ENCODE measurements at regions not wholly inside any gene's neighbourhood (a gene's known extent, or its start where the extent isn't known, plus 50 kb on each side); places are given as distances from the start of the nearest gene placed in this dataset.

DNA sequence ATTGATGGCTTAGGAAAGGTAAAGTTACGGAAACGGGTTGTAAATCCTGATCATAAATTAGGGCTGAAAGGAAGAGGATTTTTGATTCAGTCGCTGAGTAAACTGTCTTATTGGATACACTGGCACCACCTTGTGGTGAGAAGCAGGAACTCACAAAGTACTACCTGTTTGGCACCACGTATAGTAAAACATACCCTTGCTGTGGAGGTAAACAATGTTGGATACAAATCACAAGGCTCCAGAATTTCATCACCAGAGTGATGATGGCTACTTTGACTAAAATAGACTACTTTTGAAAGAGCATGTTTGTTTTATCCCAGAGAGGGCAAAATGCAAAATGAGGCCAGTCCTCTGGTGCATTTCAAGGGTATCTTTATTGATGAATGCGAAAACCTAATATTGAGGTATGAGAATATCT, 216.9 kb downstream of the IGSF11 start:
- TF ChIP-seq SIN3A (IDR thresholded peaks at IDR 0.05; ENCODE audit: borderline replicate concordance, insufficient read depth, low read length) (no peak), FOXP2 (optimal IDR thresholded peaks at IDR 0.05; ENCODE audit: borderline replicate concordance, extremely low read depth, extremely low read length, insufficient read depth) (no peak)

DNA sequence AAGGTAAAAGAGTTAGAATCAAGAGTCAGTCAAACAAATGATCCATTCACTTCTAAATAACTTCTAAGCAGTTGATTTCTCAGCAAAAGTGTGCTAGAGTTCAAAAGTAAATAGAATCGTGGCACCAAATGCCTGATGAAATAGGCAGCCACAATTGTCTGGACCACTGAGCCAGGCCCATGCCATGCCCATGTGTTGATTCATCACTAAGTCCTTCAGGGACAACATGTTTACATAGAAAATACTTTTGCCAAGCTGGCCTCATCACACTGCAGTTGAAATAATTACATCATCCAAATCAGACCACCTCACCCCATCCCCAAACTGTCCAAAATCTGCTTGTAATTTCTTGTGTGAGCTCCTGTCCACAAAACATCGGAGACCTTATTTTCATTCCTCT, 216.3 kb downstream of the IGSF11 start:
- TF ChIP-seq TAF1 (IDR thresholded peaks at IDR 0.05; ENCODE audit: borderline replicate concordance, insufficient read depth, low read length) (no peak), FOXP2 (optimal IDR thresholded peaks at IDR 0.05; ENCODE audit: borderline replicate concordance, extremely low read depth, extremely low read length, insufficient read depth) (no peak), POLR2AphosphoS5 (IDR thresholded peaks at IDR 0.05; ENCODE audit: low read depth, low read length) (no peak), SIN3A (IDR thresholded peaks at IDR 0.05; ENCODE audit: borderline replicate concordance, insufficient read depth, low read length) (no peak)
- TF ChIP-seq, protein P1, sequence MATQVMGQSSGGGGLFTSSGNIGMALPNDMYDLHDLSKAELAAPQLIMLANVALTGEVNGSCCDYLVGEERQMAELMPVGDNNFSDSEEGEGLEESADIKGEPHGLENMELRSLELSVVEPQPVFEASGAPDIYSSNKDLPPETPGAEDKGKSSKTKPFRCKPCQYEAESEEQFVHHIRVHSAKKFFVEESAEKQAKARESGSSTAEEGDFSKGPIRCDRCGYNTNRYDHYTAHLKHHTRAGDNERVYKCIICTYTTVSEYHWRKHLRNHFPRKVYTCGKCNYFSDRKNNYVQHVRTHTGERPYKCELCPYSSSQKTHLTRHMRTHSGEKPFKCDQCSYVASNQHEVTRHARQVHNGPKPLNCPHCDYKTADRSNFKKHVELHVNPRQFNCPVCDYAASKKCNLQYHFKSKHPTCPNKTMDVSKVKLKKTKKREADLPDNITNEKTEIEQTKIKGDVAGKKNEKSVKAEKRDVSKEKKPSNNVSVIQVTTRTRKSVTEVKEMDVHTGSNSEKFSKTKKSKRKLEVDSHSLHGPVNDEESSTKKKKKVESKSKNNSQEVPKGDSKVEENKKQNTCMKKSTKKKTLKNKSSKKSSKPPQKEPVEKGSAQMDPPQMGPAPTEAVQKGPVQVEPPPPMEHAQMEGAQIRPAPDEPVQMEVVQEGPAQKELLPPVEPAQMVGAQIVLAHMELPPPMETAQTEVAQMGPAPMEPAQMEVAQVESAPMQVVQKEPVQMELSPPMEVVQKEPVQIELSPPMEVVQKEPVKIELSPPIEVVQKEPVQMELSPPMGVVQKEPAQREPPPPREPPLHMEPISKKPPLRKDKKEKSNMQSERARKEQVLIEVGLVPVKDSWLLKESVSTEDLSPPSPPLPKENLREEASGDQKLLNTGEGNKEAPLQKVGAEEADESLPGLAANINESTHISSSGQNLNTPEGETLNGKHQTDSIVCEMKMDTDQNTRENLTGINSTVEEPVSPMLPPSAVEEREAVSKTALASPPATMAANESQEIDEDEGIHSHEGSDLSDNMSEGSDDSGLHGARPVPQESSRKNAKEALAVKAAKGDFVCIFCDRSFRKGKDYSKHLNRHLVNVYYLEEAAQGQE (IDR thresholded peaks at IDR 0.05; ENCODE audit: insufficient read depth in 1 of 2, low read depth in 2 of 2, low read length in 2 of 2): no peak

DNA sequence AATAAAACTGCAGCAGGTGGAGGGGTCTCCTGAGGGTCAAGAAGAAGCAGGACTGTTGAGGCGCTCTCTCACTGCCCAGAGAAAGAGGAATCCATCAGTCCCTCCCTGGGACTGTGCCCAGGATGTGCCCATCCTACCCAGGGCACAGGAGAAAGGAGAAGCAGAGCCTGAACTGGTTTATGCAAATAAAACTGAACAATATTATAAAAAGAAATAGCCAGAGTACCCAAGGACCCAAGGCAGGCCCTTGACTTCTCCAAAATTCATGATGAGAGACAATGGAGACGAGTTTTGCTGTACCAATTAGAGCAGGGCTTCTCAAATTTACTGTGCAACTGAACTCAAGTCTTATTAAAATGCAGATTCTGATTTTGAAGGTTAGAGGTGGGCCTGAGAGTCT, 211.0 kb downstream of the IGSF11 start:
- TF ChIP-seq POLR2AphosphoS5 (IDR thresholded peaks at IDR 0.05; ENCODE audit: low read depth, low read length): no peak
- TF ChIP-seq SIN3A (IDR thresholded peaks at IDR 0.05; ENCODE audit: borderline replicate concordance, insufficient read depth, low read length): no peak
- no peak for TF ChIP-seq TAF1 (IDR thresholded peaks at IDR 0.05; ENCODE audit: borderline replicate concordance, insufficient read depth, low read length)
- TF ChIP-seq FOXP2 (optimal IDR thresholded peaks at IDR 0.05; ENCODE audit: borderline replicate concordance, extremely low read depth, extremely low read length, insufficient read depth): no peak
- TF ChIP-seq, protein P1 (IDR thresholded peaks at IDR 0.05; ENCODE audit: insufficient read depth in 1 of 2, low read depth in 2 of 2, low read length in 2 of 2): no peak

DNA sequence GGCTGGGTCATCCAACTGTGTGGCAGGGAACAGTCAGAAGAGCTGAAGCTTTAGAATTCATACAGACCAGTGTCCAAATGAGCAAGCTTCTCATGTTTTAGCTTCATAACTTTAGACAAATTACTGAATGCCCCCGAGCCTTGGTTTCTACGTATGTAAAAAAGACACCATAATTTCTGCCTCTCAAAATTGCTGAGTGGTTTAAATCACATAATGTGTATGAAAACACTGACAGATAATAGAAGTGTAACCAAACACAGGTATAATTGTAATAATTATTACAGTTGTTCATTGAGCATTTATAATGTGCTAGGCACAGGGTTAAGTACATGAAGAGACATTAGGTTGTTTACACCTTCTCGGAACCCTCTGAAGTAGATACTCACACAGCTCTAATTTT, 207.2 kb downstream of the IGSF11 start:
- TF ChIP-seq SIN3A (IDR thresholded peaks at IDR 0.05; ENCODE audit: borderline replicate concordance, insufficient read depth, low read length) (no peak), TAF1 (IDR thresholded peaks at IDR 0.05; ENCODE audit: borderline replicate concordance, insufficient read depth, low read length) (no peak), POLR2AphosphoS5 (IDR thresholded peaks at IDR 0.05; ENCODE audit: low read depth, low read length) (no peak), FOXP2 (optimal IDR thresholded peaks at IDR 0.05; ENCODE audit: borderline replicate concordance, extremely low read depth, extremely low read length, insufficient read depth) (no peak)
- TF ChIP-seq, protein P1 (IDR thresholded peaks at IDR 0.05; ENCODE audit: insufficient read depth in 1 of 2, low read depth in 2 of 2, low read length in 2 of 2): no peak

DNA sequence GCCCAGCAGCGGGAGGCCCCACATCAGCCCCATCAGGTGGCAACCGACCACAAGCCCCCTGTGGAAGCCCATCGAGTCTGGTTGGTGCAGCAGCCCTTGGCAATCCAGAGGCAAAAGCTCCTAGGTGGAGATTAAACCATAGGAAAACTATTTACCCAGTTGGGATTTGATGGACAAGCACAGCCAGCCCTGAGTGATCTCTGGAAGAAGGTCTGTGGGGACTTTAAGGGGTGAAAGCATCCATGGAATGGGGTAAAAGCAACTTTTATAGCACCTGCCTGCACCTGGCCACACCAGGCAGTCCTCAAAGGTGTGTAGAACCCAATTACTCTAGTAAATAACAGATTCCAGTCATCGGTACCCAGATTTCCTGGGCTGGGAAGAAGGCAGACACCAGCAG, 206.3 kb downstream of the IGSF11 start:
- no peak for TF ChIP-seq FOXP2 (optimal IDR thresholded peaks at IDR 0.05; ENCODE audit: borderline replicate concordance, extremely low read depth, extremely low read length, insufficient read depth)
- no peak for TF ChIP-seq SIN3A (IDR thresholded peaks at IDR 0.05; ENCODE audit: borderline replicate concordance, insufficient read depth, low read length)
- TF ChIP-seq, protein P1 (IDR thresholded peaks at IDR 0.05; ENCODE audit: insufficient read depth in 1 of 2, low read depth in 2 of 2, low read length in 2 of 2): no peak

Data from PFSK-1 (cell line).